HG02870 (cell line): ENCODE measurements at regions not wholly inside any gene's neighbourhood (a gene's known extent, or its start where the extent isn't known, plus 50 kb on each side); places are given as distances from the start of the nearest gene placed in this dataset.
"Not testable (repeated sequence)": the region's sequence is repeated elsewhere in the genome, so short reads cannot be mapped to it uniquely, and the experiment has no call there.

Experiments used
- ATAC-seq: cut with Tn5 transposase; IDR thresholded peaks from one replicate; pipeline ENCODE4 v1.9.1; 2021; ENCODE audit warnings: mild to moderate bottlenecking, moderate library complexity; ENCODE audit not compliant: unreplicated experiment

DNA sequence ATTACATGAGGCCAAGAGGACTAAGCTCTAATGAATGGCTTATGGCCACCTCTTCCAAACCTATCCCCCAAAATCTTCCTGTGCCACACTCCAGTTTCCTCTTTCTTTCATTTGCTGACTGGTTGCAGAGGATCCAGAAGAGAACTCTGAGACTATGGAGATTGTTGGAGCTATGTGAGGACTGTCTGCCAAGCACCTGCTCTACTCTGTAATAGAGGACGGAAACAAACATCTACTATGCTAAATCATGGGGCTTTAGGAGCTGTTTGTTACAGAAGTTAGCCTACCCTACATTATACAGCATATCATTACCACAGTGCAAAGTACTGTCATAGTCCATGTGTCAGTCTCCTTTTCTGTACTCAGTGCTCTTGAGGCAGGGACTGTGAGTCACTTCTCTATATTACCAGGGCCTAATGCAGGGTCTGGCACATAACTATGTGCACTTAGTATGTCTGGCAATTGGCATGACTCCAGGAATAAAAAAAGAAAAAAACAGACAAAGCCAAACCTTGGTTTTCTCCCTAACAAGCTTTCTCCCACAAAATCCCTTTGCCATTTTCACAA is 95.1 kb downstream of the RPAP3 start:
- no peak for ATAC-seq

DNA sequence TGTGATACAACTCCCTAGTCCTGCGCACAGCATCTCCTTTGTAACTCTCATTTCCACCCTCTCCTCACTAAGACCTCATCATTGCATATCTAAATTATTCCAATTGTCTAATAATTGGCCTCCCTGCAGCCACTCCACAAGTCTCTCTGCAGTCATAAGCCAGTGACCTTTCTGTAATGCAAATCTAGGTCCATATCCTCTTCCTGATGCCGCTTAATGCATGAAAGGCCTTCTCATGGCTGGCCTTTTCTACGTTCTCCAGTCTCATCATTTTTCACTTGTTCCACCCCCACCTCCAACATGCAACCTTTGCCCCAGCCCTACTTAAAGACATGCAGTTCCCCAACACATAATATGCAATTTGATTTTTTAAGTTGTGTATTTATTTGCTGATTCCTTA is 96.0 kb downstream of the RPAP3 start:
- ATAC-seq: no peak

DNA sequence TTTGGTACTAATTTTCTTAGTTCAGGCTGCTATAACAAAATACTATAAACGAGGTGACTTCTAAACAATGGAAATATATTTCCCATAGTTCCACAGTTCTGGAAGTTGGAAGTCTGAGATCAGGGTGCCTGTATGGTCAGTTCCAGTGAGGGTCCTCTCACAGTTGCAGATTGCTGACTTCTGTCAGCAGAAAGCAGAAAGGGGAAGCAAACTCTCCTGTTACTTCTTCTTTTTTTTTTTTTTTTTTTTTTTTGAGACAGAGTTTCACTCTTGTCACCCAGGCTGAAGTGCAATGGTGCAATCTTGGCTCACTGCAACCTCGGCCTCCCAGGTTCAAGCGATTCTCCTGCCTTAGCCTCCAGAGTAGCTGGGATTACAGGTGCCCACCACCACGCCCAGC is 97.2 kb downstream of the RPAP3 start:
- ATAC-seq: not testable (repeated sequence)

DNA sequence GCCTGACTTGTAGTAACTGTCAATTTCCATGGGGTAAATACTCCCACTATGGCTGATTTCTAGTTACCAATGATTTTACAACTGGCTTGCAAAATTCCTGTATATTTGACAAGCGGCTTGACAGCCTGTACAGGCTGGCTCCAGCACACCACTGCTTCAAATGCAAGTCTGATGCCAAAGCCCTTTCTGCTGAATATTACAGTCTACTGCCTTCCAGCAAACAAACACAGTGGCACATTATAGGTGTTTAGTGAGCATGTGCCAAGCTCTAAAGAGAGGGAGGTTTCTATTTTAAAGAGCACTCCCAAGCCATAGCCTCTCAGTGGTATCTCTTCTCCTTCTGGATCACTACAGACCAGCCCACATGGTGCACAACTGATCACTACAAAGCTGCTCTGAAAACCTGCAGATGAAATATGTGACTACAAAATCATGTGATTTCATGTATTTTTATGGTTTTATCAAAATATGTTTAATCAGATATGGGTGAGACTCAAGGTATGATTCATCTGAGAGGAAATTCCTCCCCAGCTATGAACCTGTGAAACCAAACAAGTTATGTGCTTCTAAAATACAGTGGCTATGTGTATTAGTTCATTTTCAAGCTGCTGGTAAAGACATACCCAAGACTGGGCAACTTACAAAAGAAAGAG is 101.5 kb downstream of the RPAP3 start:
- no peak for ATAC-seq

DNA sequence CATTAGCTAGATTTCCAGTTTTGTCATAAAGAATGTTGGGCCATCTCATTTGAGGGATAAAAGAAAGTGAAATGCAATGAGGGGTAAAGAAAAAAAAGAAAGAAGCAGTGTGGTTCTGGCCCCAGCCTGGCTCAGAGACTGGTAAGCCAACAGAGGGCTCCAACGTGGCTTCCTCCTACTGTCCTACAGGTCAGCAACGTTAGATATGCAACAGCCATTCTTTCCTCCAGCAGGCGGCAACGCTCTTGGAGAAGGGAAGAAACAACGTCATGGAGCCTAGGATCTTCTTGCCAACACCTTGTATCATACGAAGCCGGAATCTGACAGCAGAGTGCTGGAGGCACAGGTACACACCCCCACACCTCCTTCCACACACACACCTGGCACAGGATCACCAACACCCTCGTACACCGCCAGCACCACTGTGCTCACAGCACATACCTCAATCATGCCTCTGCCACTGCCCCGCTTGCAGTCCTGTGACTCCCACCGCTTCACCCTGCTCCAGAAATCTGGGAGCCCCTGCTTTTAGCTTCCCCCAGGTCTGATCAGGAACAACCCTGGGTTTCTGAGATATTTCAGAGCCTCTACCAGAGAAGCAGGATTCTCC is 102.8 kb downstream of the RPAP3 start:
- no peak for ATAC-seq

DNA sequence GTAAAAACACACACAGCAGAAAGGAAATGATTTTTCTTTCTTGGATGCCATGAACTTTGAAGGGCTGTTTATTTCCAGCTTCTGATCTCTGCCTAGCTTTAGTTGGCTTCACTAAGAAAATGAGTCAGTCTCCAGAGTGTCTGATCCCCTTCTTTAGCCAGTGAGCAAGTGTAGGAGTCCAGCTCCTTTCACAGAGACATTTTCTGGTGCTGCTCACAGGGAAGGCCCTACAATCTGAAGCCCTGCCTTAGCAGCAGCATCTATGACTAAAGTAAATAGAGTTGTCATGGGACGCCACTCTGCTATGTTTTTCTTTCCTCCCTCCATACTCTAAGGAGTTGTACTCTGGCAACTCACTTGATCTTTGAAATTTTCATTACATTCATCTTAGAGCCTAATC is 103.5 kb downstream of the RPAP3 start:
- ATAC-seq: no peak

DNA sequence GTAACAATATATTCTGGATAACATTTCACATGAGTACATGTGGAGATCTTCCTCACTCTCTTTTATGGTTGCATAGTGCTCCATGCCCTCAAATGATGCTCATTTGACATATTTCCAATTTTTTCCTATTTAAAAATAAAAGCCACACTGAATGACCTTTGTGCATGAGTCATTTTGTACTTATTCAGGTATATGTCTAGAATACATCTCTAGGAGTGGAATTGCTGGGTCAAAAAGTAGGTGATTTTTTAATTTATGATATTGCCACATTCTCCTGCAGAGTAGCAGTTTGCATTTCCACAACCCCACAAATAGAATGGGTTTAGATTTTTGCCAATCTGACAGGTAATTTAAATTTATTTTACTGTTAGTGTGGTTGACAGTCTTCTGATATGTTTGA is 104.8 kb downstream of the RPAP3 start:
- no peak for ATAC-seq

DNA sequence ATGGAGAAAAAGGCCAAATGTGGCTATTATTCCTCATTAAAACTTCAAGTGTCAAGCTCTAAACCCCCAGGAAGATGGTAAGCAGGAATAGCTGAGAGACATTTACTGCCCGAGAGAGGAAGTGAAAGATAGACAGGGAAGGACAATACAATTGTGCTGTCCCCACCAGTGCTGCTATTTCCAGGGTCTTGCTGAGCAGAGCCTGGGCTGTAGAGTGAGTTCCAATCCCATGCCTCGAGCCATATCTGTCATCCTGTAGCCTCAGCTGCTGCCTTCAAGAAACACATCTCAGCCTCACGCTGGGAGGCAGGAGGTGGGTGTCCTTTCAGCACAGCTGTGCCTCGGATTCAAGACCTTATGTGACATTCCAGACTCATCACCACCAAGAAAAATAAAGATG is 114.0 kb downstream of the RPAP3 start:
- no peak for ATAC-seq

DNA sequence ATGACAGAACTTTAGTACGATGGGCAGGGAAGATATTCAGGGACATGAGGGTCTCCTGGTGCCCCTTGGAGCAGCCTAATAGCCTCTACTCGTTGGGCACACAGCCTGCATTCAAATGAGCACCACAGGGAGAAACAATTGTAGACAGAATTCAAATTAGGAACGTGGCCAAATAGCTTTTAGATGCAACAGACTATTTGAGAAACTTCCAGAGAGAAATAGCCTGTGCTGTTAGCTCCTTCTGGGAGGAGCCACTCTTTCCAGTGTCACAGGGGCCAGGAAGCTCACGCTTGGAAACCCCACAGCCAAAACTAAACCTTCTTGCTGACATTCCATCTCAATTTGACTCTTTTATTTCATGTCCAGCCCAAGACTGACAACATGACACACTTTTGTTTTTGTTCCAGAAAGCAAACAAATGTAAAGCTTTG is 114.5 kb downstream of the RPAP3 start:
- no peak for ATAC-seq

DNA sequence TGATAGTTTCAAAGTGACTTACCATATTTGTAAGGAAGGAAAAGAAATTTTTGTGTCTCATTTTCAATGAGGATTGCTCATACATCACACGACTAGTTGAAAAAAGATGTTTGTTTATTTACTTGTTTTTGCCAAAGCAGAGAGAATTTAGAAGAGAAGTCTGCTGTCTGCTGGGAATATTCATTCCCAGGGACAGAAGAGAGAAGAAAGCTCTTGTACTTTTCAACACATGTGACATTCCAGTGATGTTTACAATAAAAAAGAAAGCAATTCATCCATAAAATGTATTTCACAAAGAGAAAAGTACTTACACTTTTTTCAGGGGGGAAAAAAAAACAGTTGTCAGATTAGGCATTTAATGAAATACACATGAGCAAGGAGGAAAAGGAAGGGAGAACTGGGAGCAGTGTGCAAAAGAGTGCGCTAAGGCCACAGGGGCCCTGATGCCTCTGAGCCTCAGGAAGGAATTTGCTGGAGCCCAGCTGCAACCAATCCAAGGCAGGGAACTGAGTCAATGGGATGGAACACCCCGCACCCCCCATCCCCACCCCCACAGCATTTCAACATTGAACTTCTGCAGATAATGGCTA is 115.0 kb downstream of the RPAP3 start:
- no peak for ATAC-seq

DNA sequence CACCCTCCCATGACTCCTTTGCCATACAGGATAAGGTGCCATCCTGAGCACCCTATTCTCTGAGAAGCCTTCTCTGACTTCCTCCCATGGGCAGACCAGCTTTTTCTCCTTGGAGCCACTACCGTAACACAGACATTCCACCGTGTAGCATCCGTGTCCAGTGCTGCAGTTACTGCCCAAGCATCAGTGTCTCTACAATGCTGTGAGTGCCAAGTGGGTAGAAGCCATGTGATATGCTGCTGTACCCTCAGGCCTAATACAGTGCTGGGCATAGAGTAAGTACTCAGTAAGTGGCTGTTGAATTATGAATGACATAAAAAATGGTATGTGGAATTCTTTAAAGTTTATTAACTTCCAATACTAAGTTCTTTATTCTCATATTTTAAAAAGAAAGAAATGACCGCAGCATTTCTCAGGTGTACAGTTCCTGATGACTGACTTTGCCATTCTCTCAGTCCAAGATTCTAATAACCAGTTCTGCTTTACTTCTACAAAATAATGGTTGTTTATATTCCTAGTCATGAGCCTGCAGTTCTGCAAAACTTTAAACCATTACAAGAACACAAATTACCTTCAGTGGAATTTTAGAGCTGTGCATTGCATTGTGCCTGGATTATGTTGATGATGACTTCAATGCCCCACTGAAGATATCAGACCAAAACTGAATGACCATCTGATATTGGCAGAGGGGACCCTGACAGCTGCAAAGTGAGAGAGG is 118.7 kb downstream of the RPAP3 start:
- no peak for ATAC-seq

DNA sequence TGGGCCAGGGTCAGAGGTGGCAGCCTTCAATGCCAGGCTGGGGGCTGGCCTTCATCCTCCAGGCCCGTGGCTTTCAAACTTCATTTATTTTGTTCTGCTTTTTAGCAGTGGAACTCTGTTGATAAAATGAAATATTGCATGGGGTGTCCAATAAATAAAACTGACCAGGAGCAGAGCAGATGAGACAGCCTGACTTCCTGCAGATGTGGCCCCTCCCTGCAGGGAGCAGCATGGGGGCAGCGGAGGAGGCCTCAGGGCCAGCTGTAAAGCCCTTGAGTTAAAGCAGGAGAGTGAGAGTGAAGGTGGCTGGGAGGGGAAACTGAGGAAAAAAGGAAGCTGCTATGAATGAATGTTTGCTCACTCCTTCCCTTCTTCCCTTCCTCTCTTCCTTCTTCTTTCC is 120.3 kb downstream of the RPAP3 start:
- ATAC-seq: no peak

DNA sequence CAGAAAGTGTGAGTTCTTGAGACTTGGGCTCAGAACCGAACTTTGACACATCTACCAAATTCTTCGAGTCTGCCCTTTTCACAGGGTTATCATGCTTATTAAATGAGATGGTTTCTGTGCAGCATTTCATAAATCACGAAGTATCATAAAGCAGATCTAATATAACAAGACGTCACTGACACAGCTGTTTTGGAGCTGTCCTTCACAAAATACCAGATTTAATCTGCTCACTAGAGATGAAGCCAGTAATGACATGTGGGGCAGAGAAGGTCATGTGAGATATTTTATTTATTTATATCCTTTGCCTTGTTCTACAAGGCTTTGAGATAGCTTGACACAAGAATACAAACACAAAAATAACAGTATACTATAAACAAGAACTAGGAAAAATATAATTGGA is 127.0 kb downstream of the RPAP3 start:
- ATAC-seq: no peak

DNA sequence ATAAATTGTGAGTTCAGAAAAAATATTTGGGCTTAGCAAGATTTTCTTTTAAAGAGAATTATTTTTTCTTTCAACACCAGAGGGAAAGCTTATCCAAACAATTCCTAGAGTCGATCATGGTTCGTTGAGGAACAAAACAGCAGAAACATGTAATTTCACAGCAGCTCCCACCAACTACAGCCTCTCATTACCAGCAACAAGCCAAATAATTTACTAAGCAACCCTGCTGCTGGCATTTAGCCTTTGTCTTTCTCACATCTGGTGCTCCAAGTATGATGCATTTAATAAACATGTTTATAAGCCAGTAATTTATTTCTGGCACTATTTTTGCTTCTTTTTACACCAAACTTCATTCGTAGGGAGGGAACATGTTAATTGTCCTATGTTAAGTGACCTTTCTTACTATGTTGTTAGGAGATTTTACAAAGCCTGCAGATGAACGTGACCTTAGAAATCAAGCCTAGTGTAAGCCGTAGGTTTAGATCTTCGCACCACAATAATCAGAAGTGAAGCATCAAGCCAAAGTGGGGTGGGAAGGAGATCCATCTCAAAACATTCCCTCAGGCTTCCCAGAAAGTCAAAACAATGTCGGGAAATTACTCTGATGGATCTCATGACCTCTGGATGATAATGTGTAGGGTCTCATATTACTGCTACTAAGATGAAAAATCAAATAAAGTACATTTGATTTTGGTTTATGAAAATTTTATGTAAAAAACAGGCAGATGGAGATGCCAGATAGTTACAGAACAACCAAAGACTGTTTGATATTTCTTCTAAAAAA is 128.4 kb downstream of the RPAP3 start:
- no peak for ATAC-seq

DNA sequence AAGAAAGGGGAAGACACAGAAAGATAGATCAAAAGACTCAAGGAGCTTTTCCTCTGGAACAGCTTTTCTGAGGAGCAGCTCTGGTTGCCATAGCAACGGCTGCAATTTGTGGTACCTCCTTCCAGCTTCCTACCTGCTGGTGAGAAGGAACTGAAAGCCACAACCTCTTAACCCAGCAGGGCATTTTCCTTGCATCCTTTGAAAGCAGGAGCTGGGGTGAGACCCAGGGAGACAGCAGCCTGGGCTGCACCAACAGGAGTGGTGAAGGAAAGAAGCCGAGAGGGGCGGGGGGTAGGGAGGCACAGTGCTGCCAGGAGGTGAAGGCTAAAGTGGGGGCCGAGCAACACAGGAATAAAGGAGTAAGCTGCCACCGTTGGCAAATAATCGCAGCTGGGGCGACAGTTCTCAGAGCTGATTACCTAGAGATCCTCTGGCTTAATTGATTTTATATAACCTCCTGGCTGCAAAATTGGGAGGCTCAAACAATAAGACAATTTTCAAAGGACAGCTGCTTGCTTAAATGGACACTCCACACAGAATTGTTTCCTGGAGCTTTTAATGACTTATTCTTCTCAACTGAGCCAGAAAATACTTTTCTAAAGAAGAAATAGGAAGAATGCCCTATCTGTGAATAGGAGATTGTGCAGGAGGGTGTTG is 129.4 kb downstream of the RPAP3 start:
- no peak for ATAC-seq

DNA sequence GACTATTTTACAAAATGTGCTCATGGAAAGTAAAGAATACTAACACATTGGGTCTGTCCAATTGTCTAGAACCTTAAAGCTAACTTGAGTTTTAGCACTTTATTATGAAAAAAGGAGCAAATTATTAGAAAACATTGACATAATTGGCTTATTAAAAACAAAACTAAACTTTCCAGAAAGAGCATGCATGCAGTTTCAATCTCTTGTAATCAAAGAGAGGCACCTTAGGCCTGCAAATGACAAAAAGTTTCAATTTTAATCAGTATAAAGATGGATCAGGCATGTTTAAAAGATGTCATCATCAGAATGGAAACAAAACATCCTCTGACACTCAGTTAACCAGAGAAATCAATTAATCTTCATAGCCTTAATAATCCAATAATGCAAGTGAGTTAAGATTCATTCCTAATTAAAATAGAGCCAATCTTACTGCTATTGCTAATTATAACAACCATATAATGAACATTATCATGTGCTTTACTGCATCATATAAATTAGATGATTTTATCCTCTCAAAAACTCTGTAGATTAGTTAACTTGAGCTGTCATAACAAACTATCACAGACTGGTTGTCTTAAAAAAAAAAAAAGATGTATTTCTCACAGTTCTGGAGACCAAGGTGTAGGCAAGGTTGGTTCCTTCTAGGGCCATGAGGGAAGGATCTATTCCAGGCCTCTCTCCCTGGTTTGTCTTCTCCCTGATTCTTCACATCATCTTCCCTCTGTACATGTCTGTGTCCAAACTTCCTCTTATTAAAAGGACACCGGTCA is 131.4 kb downstream of the RPAP3 start:
- no peak for ATAC-seq

DNA sequence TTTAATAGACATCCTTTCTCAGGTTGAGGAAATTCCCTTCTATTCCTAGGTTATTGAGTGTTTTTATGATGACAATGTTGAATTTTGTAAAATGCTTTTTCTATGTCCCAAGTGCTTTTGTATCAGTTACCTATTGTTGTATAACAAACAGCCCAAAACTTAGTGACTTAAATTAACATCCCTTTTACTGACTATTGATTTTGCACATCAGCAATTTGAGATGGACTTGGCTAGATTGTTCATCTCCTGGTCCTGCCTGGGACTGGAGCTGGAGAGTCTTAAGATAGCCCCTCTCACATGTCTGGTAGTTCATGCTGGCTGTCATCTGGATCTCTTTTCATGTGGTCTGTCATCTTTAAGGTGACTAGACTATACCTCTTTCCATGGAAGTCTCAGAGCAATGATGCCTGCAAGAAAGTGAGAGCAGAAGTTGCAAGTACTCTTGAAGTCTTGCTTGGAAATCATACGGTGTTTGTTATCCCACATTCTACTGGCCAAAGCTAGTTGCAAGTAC is 132.6 kb downstream of the RPAP3 start:
- ATAC-seq: no peak

DNA sequence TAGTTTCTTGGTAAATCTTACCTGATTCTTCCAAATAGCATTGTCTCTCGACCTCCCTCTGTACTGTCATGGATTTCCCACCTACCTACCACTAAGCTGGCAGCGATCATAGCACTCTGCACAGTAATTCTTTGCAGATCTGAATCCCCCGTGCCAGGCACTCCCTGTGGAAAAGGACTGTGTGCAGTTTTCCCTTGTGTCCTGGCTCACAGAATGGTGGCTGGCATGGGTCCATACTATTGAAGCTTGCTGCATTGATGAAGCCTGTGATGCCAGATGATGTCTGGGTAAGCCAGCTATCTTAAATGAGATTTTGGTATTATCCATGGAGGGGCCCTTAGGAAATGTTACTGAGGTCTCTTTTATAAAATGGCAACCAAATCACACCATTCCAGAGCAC is 135.7 kb downstream of the RPAP3 start:
- ATAC-seq: no peak

DNA sequence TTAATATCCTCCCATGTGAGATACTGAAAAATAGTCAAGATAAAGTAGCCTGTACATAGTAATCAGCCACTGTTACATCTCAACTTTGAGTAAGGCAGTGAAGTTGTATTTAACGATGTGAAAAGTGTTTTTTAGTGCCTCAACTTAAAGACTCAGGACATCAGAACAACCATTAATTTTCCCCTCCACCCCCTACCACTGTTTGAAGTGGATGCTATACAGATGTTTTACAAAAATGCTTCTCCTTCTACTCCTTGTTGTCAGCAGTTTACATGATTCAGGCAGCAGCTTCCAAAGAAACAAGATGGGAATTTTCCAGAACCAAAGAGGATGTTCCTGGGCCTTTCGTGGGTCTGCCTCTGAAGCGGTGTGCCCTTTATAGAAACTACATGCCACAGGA is 143.6 kb downstream of the RPAP3 start:
- ATAC-seq: no peak
